ENCODE measurements at regions not wholly inside any gene's neighbourhood (a gene's known extent, or its start where the extent isn't known, plus 50 kb on each side); places are given as distances from the start of the nearest gene placed in this dataset.

DNA sequence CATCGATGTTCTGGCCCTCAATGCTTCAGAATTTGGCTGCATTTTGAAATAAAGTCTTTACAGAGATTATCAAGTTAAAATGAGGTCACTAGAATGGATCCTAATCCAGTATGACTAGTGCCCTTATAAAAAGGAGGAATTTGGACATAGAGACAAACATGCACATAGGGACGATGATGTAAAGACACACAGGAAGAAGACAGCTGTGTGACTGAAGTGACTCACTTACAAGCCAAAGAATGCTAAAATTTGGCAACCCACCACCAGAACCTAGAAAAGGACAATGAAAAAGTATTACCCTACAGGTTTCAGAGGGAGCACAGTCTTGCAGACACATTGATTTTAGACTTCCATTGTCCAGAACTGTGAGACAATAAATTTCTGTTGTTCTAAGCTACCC, 322.8 kb upstream of the GJE1 start:
- TF ChIP-seq EZH2 (IDR thresholded peaks at IDR 0.05; ENCODE audit: borderline replicate concordance, low read depth, low read length, poor library complexity, severe bottlenecking) (no peak), CTCF (conservative IDR thresholded peaks at IDR 0.05; ENCODE audit: low read depth, low read length) (no peak)

Data from A673 (cell line).